HEK293 (cell line): ENCODE measurements at regions not wholly inside any gene's neighbourhood (a gene's known extent, or its start where the extent isn't known, plus 50 kb on each side); places are given as distances from the start of the nearest gene placed in this dataset.

Experiments used
- ZNF423 ChIP-seq: fragments of 450-650 bp; formaldehyde crosslinking; IDR thresholded peaks from 2 replicates; pipeline ENCODE4 v1.5.1; 2016; ENCODE audit warnings: missing biosample characterization, missing genetic modification characterization
- ZNF624 ChIP-seq: fragments of 450-650 bp; formaldehyde crosslinking; IDR thresholded peaks from 2 replicates; pipeline ENCODE4 v1.5.1; 2017; ENCODE audit warnings: missing biosample characterization, missing genetic modification characterization
- TF ChIP-seq, protein P1 (sequence below): fragments of 450-650 bp; formaldehyde crosslinking; IDR thresholded peaks from 2 replicates; pipeline ENCODE4 v1.5.1; 2016; ENCODE audit warnings: missing biosample characterization, missing genetic modification characterization
- TF ChIP-seq, protein P2 (sequence below): fragments of 450-650 bp; formaldehyde crosslinking; conservative IDR thresholded peaks from 2 replicates; pipeline ENCODE4 v1.5.1; 2016; ENCODE audit warnings: low read depth, missing biosample characterization, missing genetic modification characterization

DNA sequence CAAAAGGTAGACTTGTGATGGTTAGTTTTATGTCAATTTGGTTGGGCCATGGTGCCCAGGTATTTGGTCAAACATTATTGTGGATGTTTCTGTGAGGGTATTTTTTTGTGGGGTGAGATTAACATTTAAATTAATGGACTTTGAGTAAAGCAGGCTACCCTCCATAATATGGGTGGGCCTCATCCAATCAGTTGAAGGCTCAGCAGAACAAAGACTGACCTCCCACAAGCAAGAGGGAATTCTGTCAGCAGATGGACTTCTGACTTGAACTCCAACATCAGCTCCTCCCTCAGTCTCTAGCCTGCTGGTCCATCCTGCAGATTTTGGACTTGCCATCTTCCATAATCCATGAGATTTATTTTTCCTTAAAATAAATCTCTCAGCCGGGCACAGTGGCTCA, 55.6 kb upstream of the BNC1 start:
- TF ChIP-seq, protein P1, sequence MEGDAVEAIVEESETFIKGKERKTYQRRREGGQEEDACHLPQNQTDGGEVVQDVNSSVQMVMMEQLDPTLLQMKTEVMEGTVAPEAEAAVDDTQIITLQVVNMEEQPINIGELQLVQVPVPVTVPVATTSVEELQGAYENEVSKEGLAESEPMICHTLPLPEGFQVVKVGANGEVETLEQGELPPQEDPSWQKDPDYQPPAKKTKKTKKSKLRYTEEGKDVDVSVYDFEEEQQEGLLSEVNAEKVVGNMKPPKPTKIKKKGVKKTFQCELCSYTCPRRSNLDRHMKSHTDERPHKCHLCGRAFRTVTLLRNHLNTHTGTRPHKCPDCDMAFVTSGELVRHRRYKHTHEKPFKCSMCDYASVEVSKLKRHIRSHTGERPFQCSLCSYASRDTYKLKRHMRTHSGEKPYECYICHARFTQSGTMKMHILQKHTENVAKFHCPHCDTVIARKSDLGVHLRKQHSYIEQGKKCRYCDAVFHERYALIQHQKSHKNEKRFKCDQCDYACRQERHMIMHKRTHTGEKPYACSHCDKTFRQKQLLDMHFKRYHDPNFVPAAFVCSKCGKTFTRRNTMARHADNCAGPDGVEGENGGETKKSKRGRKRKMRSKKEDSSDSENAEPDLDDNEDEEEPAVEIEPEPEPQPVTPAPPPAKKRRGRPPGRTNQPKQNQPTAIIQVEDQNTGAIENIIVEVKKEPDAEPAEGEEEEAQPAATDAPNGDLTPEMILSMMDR (tag by site-specific recombination) = no peak
- TF ChIP-seq ZNF423 (tag by site-specific recombination) (no peak), ZNF624 (tag by site-specific recombination) (no peak)
- TF ChIP-seq, protein P2, sequence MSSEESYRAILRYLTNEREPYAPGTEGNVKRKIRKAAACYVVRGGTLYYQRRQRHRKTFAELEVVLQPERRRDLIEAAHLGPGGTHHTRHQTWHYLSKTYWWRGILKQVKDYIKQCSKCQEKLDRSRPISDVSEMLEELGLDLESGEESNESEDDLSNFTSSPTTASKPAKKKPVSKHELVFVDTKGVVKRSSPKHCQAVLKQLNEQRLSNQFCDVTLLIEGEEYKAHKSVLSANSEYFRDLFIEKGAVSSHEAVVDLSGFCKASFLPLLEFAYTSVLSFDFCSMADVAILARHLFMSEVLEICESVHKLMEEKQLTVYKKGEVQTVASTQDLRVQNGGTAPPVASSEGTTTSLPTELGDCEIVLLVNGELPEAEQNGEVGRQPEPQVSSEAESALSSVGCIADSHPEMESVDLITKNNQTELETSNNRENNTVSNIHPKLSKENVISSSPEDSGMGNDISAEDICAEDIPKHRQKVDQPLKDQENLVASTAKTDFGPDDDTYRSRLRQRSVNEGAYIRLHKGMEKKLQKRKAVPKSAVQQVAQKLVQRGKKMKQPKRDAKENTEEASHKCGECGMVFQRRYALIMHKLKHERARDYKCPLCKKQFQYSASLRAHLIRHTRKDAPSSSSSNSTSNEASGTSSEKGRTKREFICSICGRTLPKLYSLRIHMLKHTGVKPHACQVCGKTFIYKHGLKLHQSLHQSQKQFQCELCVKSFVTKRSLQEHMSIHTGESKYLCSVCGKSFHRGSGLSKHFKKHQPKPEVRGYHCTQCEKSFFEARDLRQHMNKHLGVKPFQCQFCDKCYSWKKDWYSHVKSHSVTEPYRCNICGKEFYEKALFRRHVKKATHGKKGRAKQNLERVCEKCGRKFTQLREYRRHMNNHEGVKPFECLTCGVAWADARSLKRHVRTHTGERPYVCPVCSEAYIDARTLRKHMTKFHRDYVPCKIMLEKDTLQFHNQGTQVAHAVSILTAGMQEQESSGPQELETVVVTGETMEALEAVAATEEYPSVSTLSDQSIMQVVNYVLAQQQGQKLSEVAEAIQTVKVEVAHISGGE (tag by site-specific recombination) = no peak
